COLO829 (cell line): ENCODE measurements at regions not wholly inside any gene's neighbourhood (a gene's known extent, or its start where the extent isn't known, plus 50 kb on each side); places are given as distances from the start of the nearest gene placed in this dataset.

ENCODE experiments used
- DNase-seq: peaks from one replicate; pipeline ENCODE4 v3.0.0; 2012; ENCODE audit warnings: low spot score

DNA sequence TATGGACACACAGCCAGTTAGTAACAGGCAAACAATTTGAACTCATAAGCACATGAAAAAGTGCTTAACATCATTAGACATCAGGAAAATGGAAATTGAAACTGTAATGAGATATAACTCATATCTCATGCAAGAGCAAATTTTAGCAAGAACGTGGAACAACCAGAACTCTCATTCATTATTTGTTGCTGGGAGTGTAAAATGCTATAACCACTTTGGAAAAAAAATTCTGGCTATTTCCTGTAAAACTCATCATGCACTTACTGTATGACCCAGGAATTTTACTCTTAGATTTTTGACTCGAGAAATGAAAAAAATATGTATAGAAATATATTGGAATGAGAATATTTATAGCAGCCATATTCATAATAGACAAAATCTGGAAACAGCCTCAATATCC lies 205.7 kb upstream of the PUM3 start:
- no peak for DNase-seq

DNA sequence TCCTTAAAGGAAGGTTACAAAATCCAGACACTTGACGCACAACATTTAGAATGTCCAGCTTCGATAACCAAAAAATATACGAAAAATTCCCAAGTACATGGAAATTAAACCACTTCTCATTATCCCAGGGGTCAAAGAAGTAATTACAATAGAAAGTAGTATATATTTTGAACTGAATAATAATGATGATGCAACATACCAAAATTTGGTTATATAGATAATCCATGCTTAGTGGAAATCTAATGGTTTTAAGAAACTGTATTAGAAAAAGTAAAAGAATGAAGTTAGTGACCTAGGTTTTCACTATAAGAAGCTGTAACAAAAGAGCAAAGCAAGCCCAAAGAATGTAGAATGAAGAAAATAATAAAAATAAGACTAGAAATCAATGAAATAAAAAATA lies 204.0 kb upstream of the PUM3 start:
- DNase-seq = no peak

DNA sequence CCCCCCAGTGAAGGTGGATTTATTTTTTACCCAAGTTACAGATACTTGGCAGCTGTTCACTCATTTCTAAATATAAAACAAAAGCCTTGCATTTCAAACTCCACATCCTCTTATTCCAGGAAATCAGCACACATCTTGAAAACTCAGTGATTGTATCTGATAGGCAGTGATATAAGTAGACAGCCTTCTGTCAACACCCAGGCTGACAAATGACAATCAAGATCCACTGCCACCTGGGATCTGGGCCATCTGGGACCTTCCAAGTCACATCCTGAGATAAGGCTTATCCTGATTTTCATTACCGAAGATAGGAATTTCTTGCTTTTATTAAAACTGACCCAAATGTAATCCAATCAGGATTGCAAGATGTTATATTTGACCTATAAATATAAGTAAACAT lies 201.3 kb upstream of the PUM3 start:
- DNase-seq = no peak

DNA sequence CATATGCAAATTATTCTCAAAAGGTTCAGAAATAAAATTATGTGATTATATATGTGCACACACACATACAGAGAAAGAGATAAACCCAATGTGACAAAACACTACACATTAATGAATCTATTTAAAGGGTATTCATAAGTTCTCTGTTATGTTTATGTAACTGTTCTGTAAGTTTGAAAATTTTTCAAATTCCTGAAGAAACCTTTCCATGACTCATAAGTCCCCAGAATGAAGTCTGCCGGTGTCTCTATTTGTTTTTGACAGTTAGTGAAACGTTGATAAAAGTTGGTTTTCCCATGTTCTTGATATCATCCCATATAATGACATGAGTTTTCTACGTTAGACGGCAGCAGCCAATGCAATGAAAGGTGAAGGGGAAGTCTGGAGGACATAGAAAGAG lies 199.5 kb upstream of the PUM3 start:
- DNase-seq = no peak

DNA sequence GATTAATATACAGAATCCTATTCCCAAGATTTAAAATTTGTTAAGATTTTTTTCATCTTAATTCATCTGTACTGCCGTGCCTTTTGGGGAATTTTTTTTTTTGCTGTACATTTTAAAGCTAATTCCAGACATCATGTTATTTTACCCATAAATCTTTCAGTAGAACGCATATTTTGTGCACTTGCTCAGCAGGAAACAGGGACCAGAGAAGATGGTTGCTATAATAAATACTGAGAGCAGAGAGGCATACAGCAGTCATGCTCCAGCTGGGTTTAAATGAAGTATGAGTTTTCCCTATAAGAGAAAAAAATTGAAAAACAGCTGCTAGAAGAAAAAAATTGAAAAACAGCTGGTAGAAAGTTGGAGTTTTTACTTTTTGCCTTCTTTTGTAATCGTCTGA lies 196.9 kb upstream of the PUM3 start:
- no peak for DNase-seq

DNA sequence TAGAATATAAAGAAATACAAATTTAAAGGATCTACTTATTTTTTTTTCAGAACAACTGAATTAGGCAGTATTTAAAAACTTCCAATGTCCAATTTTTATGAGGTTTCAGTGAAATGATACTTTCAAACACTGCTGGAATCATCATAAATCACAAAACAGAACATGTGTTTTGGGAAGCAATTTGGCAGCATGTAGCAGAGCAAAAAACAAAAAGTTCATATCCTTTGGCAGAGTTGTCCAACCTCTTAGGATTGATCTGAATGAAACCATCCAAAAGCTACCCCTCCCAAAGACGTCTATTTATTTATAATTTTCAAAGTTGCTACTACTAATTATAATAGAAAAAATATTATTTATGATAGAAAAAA lies 192.4 kb upstream of the PUM3 start:
- DNase-seq = no peak

DNA sequence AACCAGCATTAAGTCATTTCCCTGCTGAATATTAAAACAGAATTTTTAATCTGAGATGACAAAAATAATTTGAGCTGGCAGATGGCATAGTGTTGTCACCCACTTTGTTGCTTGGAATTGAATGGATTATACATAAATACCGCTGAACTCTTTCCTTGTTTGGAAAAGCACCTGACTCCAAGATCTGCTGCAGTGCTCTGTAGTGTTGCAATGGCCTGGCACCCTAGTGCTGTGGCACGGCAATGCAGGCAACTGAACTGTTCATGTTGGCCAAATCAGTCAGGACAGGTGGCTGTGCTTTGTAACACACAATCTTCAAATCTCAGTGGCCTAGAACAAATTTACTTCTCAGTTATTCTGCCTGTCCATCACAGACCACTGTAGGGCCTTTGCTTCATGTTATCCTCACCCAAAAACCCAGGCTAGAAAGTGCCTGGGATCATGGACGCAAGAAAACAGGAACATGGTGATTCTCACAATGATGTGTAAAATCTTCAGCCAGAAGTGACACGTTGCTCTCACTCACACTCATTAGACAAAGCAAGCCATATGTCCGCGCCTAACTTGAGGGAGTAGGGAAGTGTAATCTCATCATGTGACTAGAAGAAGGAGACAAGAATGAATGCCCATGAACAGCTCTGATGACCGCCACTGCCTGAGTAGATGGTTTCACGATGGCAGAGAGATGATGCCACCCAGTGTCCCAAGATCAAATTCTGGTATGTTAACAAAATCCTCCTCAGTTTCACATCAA lies 191.9 kb upstream of the PUM3 start:
- no peak for DNase-seq

DNA sequence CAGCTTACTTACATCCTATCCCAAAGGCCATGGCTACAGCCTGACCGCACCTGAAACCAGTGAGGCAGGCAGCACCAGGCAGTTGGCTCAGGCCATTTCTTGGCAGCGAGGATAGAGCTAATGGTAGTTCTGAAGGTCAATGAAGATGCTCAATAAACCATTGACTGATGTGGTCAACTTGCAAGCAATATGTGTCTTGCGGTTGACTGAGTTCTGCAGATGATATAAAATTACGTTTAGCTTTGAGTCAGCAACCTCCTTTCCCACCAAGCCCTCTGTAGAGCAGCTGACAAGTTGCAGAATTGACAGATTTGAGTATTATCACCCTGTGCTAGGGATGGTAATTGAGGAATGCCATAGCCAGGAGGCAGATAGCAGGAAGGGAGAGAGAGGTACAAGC lies 189.0 kb upstream of the PUM3 start:
- DNase-seq = no peak

DNA sequence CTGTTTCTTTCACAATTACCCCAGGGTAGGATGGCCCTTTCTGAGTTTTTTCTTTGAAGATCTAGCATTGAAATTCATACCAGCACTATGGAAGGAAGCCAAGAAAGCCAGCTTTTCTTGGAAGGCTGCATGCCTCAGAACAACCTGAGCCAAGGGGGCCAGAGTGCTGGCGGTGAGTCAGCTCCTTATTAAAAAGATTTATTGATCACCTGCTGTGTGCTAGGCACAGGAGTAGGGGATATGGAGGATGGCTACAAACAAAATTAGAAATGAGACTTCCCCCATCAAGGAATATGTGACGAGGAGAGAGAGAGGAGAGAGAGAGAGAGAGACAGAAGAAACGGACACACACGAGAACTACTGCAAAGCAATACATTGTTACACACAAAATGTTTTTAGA lies 184.6 kb upstream of the PUM3 start:
- DNase-seq = no peak

DNA sequence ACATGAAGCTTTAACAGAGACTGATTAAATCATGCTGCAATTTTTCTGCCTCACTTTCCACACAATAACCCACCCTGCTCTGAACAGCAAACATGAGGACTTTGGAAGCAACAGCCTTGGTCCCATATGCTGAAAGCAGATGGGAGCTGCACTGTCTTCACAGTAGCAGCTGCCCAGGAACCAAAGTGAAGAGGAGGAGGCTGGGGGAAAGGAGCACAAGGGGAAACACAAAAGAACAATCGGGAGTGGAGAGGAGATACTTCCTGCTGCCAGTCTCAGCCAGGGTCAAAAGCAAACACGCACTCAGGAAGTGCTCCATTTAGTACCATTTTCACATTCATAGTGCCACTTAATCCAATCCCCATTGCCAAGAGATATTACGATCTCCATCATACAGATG lies 183.3 kb upstream of the PUM3 start:
- no peak for DNase-seq

DNA sequence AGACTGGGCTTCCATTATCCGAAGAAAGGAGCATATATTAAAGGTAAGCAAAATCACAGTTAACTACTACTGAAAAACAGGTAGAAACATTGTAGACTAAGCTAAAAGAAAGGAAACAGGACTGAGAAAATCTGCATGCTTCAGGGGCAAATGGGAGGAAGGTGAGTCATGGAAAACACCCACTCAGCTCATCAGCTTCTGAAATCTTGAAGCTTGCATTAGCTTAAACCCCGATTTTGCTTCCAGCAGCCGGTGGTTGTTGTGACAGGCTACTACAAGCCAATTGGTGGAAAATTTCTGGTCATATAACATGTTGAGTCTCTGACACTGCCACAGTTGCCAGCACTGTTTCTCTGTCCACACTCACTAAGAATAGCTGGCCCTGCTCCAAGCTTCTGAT lies 179.6 kb upstream of the PUM3 start:
- no peak for DNase-seq

DNA sequence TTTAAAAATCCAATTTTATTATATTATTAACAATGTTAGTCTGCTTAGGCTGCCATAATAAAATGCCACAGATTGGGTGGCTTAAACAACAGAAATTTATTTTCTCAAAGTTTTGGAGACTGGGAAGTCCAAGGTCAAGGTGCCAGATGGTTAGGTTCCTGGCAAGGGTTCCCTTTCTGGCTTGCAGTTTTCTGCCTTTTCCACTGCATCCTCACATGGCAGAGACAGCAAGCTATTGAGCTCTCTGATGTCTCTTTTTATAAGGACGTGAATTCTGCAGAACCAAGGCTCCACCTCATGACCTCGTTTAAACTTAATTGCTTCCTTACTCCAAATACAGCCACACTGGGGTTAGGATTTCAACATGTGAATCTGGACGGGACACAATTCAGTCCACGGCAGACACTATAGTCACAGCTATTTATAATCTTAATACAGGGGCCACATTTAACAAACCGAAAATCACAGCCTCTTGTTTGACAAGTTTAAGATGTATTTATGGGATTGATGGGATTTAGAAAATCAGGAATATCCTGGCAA lies 174.9 kb upstream of the PUM3 start:
- no peak for DNase-seq

DNA sequence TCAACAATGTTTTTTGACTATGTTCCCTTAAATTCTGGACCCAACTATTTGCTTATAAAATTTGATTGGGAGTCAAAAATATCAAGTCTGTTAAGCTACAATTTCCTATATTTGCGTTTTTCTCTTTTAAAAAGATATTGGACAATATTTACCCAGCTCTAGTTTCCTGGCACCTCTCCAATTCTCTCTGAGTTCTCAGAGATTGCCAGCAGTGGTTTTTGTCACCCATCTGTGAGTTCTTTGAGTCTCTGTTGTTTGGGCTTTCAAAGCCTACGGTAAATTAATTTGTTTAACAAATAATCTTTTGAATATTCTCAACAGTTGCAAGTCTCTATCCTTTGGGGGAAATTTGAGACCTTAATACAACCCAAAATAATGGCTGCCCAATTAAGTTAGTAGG lies 174.2 kb upstream of the PUM3 start:
- DNase-seq = no peak

DNA sequence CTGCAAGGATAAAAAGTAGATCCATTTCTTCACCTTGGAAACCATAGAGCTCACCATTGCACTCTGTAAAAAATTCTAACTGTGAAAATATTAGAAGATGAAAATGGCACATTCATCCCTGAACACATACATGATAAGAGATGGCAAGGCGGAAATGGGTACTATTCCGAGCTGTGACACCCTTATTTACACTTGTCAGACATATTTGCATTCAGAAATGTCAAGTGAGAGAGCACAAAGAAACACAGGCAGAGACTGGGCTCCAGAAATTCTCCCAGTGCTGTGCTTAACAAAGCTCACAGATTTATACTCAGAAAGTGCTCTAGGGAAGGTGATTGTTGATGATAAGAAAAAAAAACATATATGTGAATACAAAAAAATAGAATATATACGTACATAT lies 170.3 kb upstream of the PUM3 start:
- DNase-seq = no peak

DNA sequence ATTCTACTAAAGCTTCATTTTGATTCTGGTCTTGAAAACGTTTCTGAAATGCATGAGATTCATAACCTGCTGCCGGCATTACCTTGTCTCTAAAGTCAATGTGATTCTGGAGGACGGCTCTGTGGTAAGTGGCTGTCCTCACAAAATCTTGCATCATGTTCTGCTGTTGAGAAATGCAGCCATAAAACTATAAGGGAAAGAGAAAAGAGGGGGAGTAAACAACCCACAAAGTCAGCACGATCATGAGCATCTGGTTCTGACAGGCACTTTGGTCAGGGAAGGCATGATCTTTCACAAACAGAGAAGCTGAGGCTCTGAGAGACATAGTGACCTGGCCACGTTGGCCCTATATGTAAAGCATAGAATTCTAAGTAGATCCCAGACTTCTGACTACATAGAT lies 168.9 kb upstream of the PUM3 start:
- DNase-seq = no peak

DNA sequence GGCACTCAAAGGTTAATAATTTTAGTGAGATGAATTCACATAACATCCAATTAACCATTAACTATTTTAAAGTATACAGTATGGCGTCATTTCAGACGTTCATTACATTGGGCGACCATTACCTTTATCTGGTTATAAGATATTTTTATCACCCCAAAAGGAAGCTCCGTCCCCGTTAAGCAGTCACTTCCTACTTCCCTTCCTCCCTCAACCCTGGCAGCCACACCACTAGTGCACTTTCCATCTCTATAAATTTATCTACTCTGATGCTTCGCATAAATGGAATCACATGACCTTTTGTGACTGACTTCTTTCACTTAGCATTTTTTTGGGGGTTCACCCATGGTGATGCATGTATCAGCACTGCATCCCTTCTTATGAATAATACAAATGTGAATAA lies 168.3 kb upstream of the PUM3 start:
- DNase-seq = no peak

DNA sequence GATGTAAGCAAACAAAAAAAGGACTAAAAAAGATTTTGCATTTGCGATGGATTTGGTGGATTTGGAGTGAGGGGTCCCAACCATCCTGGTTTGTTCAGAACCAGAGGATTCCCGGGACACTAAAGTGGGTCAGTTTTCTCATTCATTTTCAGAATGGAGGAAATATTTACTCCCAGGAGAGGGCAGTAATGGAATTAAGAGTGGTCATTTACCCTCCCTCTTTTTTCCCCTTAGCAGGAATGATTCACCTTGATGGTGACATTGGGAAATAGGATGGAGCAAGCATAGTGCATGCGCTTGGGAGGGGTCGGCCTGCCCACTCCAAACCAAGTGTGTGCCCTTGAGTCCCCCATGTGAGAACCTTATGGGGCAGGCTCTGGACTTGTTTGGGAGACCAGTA lies 164.2 kb upstream of the PUM3 start:
- DNase-seq = no peak

DNA sequence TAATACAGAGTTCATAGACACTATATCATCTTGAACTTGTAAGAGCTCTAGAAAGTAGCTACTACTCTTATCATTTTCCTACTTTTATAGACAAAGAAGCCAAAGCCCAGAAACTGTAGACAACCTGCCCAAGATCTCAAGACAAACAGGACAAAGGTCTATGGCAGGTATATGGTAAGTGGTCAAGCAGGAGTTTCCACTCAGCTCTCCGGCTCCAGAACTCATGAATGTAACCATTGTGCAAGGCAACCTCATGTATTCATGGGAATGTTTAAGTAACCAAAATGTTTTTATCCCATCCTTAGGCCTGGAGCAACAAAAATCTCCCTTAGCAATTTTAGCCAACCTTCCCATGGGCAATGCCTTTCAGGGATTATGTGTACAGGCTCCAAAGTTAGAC lies 163.4 kb upstream of the PUM3 start:
- no peak for DNase-seq

DNA sequence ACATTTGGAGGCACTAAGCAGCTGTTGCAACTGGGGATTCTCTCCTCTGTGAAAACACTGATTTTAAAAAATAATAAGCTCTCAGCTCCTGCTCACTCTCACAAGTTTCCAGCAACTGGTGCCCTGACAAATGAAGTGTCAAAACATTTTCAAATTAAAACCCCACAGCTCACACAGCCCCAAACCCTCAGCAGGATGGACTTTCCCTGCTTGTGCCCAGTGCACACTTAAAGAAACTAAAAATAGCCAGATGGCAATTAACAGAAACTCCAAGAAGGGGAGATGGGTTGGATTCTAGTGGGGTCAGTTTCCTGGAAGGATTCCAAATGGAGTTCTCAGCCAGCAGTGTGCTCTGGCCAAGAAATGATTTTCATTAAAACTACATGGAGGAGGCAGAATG lies 163.0 kb upstream of the PUM3 start:
- DNase-seq = no peak

DNA sequence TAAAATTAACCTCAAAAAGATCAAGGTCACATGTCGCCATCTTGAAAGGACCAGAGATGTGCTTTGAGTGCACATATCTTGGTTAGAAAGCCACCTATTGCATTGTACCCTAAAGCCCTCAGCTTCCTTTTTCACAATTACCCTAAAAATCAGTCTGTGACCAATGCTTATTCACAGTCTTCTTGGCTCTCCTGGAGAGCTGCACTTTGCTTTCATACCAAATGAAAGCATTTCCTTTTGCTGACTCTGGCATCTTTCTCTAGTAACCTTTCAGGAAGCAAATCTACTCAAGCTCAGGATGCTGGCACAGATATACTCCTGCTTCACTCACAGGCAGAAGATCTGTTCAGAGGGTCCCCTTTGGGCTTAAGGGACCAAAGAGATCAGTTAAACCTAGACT lies 160.7 kb upstream of the PUM3 start:
- DNase-seq = no peak

DNA sequence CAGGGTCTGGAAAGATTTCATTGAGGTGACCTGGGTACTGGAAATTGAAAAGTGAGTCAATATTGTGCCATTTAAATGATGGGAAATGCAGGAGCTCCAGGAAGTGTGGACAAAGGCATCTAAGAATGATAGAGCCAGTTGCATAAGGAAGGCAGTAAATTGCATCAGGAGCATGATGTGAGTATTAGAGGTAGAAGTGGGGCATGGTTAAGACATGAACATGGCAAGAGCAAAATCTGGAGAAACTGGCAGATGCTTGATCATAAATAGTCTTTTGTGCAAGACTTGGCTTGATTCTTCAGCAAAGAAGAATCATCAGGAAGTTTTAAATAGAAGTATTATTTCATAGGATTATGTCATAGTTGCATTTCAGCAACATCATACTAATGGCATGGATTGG lies 157.4 kb upstream of the PUM3 start:
- DNase-seq = no peak

DNA sequence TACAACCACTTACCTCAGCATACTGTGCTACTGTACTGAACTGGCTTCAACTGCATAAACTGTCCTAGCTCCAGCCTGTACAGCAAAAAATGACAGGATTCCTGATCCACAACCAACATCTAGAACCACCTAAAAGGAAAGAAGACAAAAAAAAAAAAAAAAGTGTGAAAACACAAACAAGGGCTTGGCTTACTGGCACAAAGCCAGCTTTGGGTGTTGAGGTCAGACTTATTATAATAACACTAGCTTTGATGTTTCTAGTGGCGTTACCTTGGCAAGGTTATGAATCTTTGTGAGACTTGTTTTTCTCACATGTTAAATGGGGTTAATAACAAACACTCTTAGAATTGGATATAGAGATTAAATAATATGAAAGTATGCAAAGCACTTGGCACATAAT lies 148.5 kb upstream of the PUM3 start:
- no peak for DNase-seq

DNA sequence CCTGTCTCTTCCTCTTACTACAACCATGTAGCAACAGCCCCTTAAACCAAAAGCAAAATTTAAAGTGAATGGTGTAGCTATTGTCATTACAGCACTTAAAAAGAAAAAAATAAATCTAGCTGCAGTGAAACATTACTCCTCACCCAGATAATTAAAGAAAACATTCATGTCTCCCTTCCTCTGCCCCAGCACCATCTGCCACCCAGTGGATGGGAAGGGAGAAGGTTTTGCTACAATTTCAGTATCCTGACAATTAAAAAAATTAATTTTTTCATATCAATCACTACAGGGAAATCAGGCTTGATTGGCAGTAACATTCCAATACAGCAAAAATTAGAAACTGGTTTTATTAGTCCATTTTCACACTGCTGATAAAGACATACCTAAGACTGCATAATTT lies 147.4 kb upstream of the PUM3 start:
- DNase-seq = no peak

DNA sequence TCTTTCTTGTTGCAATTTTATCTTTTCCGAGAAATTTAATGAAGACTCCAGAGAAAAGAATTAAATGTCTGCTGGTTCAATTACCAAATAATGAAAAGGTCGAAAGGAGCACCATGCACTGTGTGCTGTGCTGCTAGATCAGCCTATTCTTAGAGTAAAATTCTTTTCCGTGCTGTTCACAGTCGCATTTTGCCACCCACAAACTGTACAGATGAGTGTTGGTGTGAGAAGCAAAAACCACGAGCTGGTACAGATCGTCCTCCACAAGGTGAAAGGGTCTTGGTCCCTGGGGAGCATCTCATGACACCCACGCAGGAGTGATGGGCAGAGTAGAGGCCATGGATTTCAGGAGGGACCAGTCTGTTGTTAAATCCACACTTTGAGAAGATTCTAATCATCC lies 143.8 kb upstream of the PUM3 start:
- DNase-seq = no peak

DNA sequence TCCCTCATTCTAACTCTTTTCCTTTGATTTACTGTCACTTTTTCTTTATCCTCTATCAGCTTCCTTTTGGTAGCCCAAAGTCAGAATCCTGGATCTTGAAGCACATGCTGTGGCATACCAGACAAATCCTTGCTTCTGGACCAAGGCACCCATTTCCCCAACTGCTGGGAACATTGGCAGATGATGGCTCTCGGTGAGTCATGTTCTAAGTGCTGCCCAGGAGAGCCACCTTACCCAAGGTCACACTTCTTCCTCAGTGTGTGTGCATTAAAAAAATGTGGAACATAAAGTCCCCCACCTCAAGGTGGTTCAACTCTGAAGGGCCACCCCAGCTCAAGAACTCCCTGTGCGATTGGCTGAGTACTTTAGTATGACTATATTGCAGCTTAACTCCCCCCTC lies 141.4 kb upstream of the PUM3 start:
- DNase-seq = no peak
